ENCODE measurements at regions not wholly inside any gene's neighbourhood (a gene's known extent, or its start where the extent isn't known, plus 50 kb on each side); places are given as distances from the start of the nearest gene placed in this dataset.

- no peak for DNase-seq
Observed at GRCh38 chr2:129903586-129904425, 75.7 kb upstream of the RAB6C start.

- DNase-seq = no peak
Observed at GRCh38 chr2:129904532-129905446, 74.7 kb upstream of the RAB6C start.

GRCh38 chr2:129905664-129906081, 73.8 kb upstream of the RAB6C start:
- DNase-seq = no peak

GRCh38 chr2:129906139-129906860, 73.2 kb upstream of the RAB6C start:
- DNase-seq = no peak

GRCh38 chr2:129906861-129907235, 72.6 kb upstream of the RAB6C start:
- DNase-seq = no peak

GRCh38 chr2:129907256-129907998, 72.0 kb upstream of the RAB6C start:
- no peak for DNase-seq

GRCh38 chr2:129908721-129909373, 70.6 kb upstream of the RAB6C start:
- no peak for DNase-seq

- no peak for DNase-seq
Observed at GRCh38 chr2:129909651-129910418, 69.6 kb upstream of the RAB6C start.

GRCh38 chr2:129910446-129911362, 68.8 kb upstream of the RAB6C start:
- no peak for DNase-seq

- no peak for DNase-seq
Observed at GRCh38 chr2:129911363-129912065, 68.0 kb upstream of the RAB6C start.

GRCh38 chr2:129912066-129912820, 67.2 kb upstream of the RAB6C start:
- DNase-seq = no peak

- no peak for DNase-seq
Observed at GRCh38 chr2:129912871-129913694, 66.4 kb upstream of the RAB6C start.

- no peak for DNase-seq
Observed at GRCh38 chr2:129913695-129914495, 65.6 kb upstream of the RAB6C start.

- DNase-seq = no peak
Observed at GRCh38 chr2:129914538-129915302, 64.7 kb upstream of the RAB6C start.

- no peak for DNase-seq
Observed at GRCh38 chr2:129915303-129915840, 64.1 kb upstream of the RAB6C start.

GRCh38 chr2:129918604-129919003, 60.9 kb upstream of the RAB6C start:
- DNase-seq = no peak

All from NCI-H69 (cell line).